Testis (tissue), 2 donors: ENCODE measurements at regions not wholly inside any gene's neighbourhood (a gene's known extent, or its start where the extent isn't known, plus 50 kb on each side); places are given as distances from the start of the nearest gene placed in this dataset.

Experiments
- DNase-seq: peaks from one replicate; pipeline ENCODE4 v3.0.0-alpha.2; 2019
- H3K27ac ChIP-seq, 2 donors: fragments of 200-600 bp; sonication (generic); one replicate each; pipeline ENCODE4 v1.5.1; 2019
- H3K27me3 ChIP-seq: fragments of 200-600 bp; sonication (generic); one replicate; pipeline ENCODE4 v1.5.1; 2019
- H3K36me3 ChIP-seq: fragments of 200-600 bp; sonication (generic); one replicate; pipeline ENCODE4 v1.5.1; 2017; ENCODE audit warnings: low read depth; ENCODE audit errors: missing control alignments
- H3K4me1 ChIP-seq: fragments of 200-600 bp; sonication (generic); one replicate; pipeline ENCODE4 v1.5.1; 2019
- H3K4me3 ChIP-seq, 2 donors: fragments of 200-600 bp; sonication (generic); one replicate each; pipeline ENCODE4 v1.5.1; 2017 to 2019
- H3K9me3 ChIP-seq: fragments of 200-600 bp; sonication (generic); one replicate; pipeline ENCODE4 v1.5.1; 2017
- POLR2A ChIP-seq: fragments of 450-650 bp; IDR thresholded peaks from one replicate; pipeline ENCODE4 v1.6.1; 2017; ENCODE audit warnings: antibody characterized with exemption, mild to moderate bottlenecking, moderate library complexity
- WGBS, 2 donors: methylation state at CpG; one replicate each; pipeline ENCODE4 v1.1.5; 2018; 5-methylcytosine and 5-hydroxymethylcytosine counted together
- intact Hi-C: fragments of 100-400 bp; cut with DNase I; formaldehyde crosslinking; loops from one replicate; pipeline ENCODE4 v1.15.1; 2023; ENCODE audit warnings: low total_unique reads
- TF ChIP-seq, protein P1 (sequence below), 3 experiments: fragments of 450-650 bp in 2 of 3; fragments of 200-600 bp in 1 of 3; sonication (generic) in 1 of 3; IDR thresholded peaks; one replicate each; pipeline ENCODE4 v1.5.1; 2016 to 2019; ENCODE audit warnings: antibody characterized with exemption in 3 of 3, mild to moderate bottlenecking in 2 of 3, moderate library complexity in 1 of 3

DNA sequence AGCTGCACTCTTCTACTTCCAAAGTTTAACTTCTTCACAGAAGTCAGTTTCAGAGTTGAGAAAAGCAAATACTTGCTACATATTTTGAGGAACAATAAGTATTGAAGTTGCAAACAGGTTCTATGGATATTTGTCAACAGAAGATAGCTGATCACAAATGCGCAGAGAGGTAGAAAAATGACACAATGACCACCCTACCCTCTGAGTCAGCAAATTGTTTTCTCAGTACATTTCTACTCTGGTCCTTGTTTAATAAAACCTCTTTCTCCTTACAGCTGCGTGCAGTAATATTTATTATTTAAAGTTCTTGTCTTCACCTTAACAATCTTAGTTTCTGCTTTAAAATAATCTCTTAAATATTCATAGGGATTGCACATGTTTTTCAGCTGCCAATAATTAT lies 855.1 kb upstream of the CTNND2 start:
- Histone ChIP-seq H3K27ac (no peak overlapping the region), H3K36me3 (no peaks in the 10 kb centered on the region), H3K27me3 (no peaks in the 10 kb centered on the region), H3K9me3 (no peaks in the 10 kb centered on the region), H3K4me3 (no peak overlapping the region), H3K4me1 (no peaks in the 10 kb centered on the region)
- WGBS, 2 donors: 81 to 87% methylated on average over 2 of the region's 2 CpGs
- intact Hi-C loops: no loop called here
- no peak for TF ChIP-seq POLR2A
- TF ChIP-seq, protein P1, sequence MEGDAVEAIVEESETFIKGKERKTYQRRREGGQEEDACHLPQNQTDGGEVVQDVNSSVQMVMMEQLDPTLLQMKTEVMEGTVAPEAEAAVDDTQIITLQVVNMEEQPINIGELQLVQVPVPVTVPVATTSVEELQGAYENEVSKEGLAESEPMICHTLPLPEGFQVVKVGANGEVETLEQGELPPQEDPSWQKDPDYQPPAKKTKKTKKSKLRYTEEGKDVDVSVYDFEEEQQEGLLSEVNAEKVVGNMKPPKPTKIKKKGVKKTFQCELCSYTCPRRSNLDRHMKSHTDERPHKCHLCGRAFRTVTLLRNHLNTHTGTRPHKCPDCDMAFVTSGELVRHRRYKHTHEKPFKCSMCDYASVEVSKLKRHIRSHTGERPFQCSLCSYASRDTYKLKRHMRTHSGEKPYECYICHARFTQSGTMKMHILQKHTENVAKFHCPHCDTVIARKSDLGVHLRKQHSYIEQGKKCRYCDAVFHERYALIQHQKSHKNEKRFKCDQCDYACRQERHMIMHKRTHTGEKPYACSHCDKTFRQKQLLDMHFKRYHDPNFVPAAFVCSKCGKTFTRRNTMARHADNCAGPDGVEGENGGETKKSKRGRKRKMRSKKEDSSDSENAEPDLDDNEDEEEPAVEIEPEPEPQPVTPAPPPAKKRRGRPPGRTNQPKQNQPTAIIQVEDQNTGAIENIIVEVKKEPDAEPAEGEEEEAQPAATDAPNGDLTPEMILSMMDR (IDR thresholded peaks at IDR 0.05): no peak
- no peak for DNase-seq

DNA sequence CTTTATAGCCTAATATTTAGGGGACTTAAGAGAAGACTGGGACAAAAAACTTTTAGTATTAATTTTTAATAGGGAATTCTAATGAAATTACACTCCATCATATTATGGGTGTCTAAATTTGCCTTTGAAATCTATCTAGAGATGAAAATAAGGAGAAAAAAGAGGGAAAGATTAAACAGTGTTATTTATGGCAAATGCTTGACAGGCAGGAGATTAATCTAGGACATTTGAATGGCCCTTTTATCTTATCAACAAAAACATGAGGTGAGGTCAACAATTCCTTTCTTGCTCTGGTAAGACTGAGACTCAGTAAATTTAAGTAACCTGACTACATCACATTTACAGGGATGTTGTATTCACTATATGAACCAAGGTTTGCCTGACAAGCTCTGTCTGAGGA lies 852.8 kb upstream of the CTNND2 start:
- no peak overlapping the region for H3K4me3 ChIP-seq
- no peaks in the 10 kb centered on the region for H3K36me3 ChIP-seq
- H3K4me1 ChIP-seq: no peaks in the 10 kb centered on the region
- H3K9me3 ChIP-seq: no peaks in the 10 kb centered on the region
- no peaks in the 10 kb centered on the region for H3K27me3 ChIP-seq
- intact Hi-C loops: no loop called here
- no peak overlapping the region for H3K27ac ChIP-seq
- DNase-seq: no peak
- TF ChIP-seq, protein P1 (IDR thresholded peaks at IDR 0.05): no peak
- no peak for TF ChIP-seq POLR2A

DNA sequence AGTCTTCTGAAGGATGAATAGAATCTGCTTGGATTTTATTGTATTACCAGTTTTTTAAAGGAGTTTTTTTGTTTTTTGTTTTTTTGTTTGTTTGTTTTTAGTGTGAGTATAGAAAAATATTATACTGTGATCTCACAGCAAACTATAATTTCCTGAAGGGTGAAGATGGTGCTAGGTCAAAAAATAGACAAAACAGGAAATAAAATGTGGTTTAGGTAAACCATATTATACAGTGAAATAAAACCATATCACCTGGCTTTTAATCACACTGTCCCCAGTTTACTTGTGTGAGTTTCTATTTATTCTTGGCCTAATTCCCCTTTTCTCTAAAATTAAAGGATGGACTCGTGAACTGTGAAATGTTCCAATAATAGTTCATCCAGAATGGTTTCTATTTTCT lies 841.3 kb upstream of the CTNND2 start:
- no peak for DNase-seq
- H3K9me3 ChIP-seq: no peaks in the 10 kb centered on the region
- H3K4me3 ChIP-seq: no peak overlapping the region
- intact Hi-C loops: no loop called here
- 79 to 83% methylated on average over 1 of the region's 1 CpG for WGBS, 2 donors
- no peaks in the 10 kb centered on the region for H3K4me1 ChIP-seq
- H3K27me3 ChIP-seq: no peaks in the 10 kb centered on the region
- H3K36me3 ChIP-seq: no peaks in the 10 kb centered on the region
- TF ChIP-seq, protein P1 (IDR thresholded peaks at IDR 0.05): no peak
- no peak for TF ChIP-seq POLR2A
- no peak overlapping the region for H3K27ac ChIP-seq

DNA sequence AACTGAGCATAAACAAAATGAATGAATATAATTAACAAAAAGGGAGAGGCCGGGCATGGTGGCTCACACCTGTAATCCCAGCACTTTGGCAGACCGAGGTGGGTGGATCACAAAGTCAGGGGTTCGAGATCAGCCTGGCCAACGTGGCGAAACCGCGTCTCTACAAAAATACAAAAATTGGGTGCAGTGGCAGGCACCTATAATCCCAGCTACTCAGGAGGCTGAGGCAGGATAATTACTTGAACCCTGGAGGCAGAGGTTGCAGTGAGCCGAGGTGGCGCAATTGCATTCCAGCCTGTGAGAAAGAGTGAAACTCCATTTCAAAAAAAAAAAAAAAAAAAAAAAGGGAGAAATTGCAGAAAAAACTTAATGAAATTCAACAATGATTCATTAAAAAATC lies 839.3 kb upstream of the CTNND2 start:
- no peaks in the 10 kb centered on the region for H3K36me3 ChIP-seq
- TF ChIP-seq, protein P1 (IDR thresholded peaks at IDR 0.05): no peak
- no peak for TF ChIP-seq POLR2A
- intact Hi-C loops: no loop called here
- no peaks in the 10 kb centered on the region for H3K27me3 ChIP-seq
- no peak overlapping the region for H3K27ac ChIP-seq
- no peak for DNase-seq
- WGBS, 2 donors: 84 to 92% methylated on average over 9 of the region's 9 CpGs
- no peaks in the 10 kb centered on the region for H3K4me1 ChIP-seq
- no peak overlapping the region for H3K4me3 ChIP-seq
- no peaks in the 10 kb centered on the region for H3K9me3 ChIP-seq

DNA sequence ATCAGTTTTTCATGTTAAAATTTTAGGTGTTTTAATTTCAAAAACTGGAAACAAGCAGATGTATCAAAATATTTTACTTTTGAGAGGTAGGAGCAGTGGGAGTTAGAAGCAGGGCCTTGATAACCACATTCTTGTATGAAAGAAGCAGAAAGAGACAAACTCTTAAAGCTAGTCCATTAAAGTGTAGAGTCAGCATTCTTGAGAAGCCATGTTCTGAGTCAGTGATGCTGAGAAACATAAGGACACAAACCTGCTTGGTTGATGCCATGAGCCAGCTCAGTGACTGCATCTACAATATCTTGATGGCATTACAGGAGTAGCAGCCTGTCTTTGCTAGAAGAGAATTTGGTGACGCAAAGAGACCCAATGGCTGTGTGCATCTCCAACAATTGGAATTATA lies 826.1 kb upstream of the CTNND2 start:
- H3K4me1 ChIP-seq: no peaks in the 10 kb centered on the region
- no peak for DNase-seq
- intact Hi-C loops: no loop called here
- H3K36me3 ChIP-seq: no peaks in the 10 kb centered on the region
- 90 to 100% methylated on average over 1 of the region's 1 CpG for WGBS, 2 donors
- H3K27ac ChIP-seq: no peak overlapping the region
- H3K4me3 ChIP-seq: no peak overlapping the region
- H3K27me3 ChIP-seq: no peaks in the 10 kb centered on the region
- TF ChIP-seq, protein P1 (IDR thresholded peaks at IDR 0.05): no peak
- no peak for TF ChIP-seq POLR2A
- no peaks in the 10 kb centered on the region for H3K9me3 ChIP-seq
